HL-60 (cell line): ENCODE measurements at regions not wholly inside any gene's neighbourhood (a gene's known extent, or its start where the extent isn't known, plus 50 kb on each side); places are given as distances from the start of the nearest gene placed in this dataset.

ENCODE experiments used
- DNase-seq, 2 experiments: peaks; one replicate each; pipeline ENCODE4 v3.0.0-alpha.2; 2010 to 2020; ENCODE audit warnings: low read depth in 1 of 2, low spot score in 1 of 2
- H3K27ac ChIP-seq: fragments of 250-450 bp; sonication (Bioruptor Pico); replicated peaks from 2 replicates; pipeline ENCODE4 v1.5.1; 2020; ENCODE audit warnings: mild to moderate bottlenecking, moderate library complexity
- H3K27me3 ChIP-seq: fragments of 250-450 bp; sonication (Bioruptor Pico); 2 replicates; pipeline ENCODE4 v1.5.1; 2021; ENCODE audit warnings: mild to moderate bottlenecking, moderate library complexity; ENCODE audit not compliant: insufficient read depth, poor library complexity, severe bottlenecking
- H3K4me3 ChIP-seq: replicated peaks from 2 replicates; pipeline ENCODE4 v1.5.1; 2011; ENCODE audit warnings: mild to moderate bottlenecking, control low read depth, low read length; ENCODE audit not compliant: insufficient read depth
- CTCF ChIP-seq: IDR thresholded peaks from one replicate; pipeline ENCODE4 v1.5.1; 2011; ENCODE audit warnings: low read length, control low read depth, inconsistent platforms; ENCODE audit not compliant: insufficient read depth
- GABPA ChIP-seq: IDR thresholded peaks from 2 replicates; pipeline ENCODE4 v1.6.1; 2012; ENCODE audit warnings: low read depth
- POLR2AphosphoS5 ChIP-seq: IDR thresholded peaks from 2 replicates; pipeline ENCODE4 v1.6.1; 2012; ENCODE audit warnings: low read depth
- REST ChIP-seq: IDR thresholded peaks from 2 replicates; pipeline ENCODE4 v1.6.1; 2012; ENCODE audit warnings: low read depth; ENCODE audit not compliant: insufficient replicate concordance
- SPI1 ChIP-seq: IDR thresholded peaks from 2 replicates; pipeline ENCODE4 v1.6.1; 2012; ENCODE audit warnings: low read depth, mild to moderate bottlenecking, borderline replicate concordance

- TF ChIP-seq POLR2AphosphoS5: no peak
- no peak for TF ChIP-seq REST
- no peak for TF ChIP-seq CTCF
- TF ChIP-seq SPI1: peak; percentile 95
- no peak for TF ChIP-seq GABPA
- Histone ChIP-seq H3K27ac (no peak overlapping the region), H3K27me3 (no peaks in the 10 kb centered on the region), H3K4me3 (no peak overlapping the region)
- peak in 1 of 2 experiments; percentile 68 for DNase-seq
Observed at GRCh38 chr6:51265426-51265825, 446.8 kb downstream of the TFAP2B start.

GRCh38 chr6:51266604-51267003 is 447.9 kb downstream of the TFAP2B start:
- H3K4me3 ChIP-seq: no peak overlapping the region
- no peak for TF ChIP-seq REST
- TF ChIP-seq POLR2AphosphoS5: no peak
- no peak for TF ChIP-seq SPI1
- TF ChIP-seq GABPA: no peak
- no peak for TF ChIP-seq CTCF
- H3K27ac ChIP-seq: no peak overlapping the region

GRCh38 chr6:51268666-51269065 is 450.0 kb downstream of the TFAP2B start:
- no peaks in the 10 kb centered on the region for H3K27me3 ChIP-seq
- no peak for TF ChIP-seq POLR2AphosphoS5
- no peak for DNase-seq
- no peak overlapping the region for H3K27ac ChIP-seq
- H3K4me3 ChIP-seq: no peak overlapping the region

More at GRCh38 chr6:51266604-51267003, 447.9 kb downstream of the TFAP2B start:
- no peaks in the 10 kb centered on the region for H3K27me3 ChIP-seq
- DNase-seq: no peak

- Histone ChIP-seq H3K27me3 (no peaks in the 10 kb centered on the region), H3K4me3 (no peak overlapping the region), H3K27ac (no peak overlapping the region)
- no peak for DNase-seq
- TF ChIP-seq POLR2AphosphoS5: no peak
- no peak for TF ChIP-seq REST
Observed at GRCh38 chr6:51269876-51270275, 451.2 kb downstream of the TFAP2B start.
